HG02840 (cell line): ENCODE measurements at regions not wholly inside any gene's neighbourhood (a gene's known extent, or its start where the extent isn't known, plus 50 kb on each side); places are given as distances from the start of the nearest gene placed in this dataset.
"Not testable (repeated sequence)": the region's sequence is repeated elsewhere in the genome, so short reads cannot be mapped to it uniquely, and the experiment has no call there.

ENCODE experiments used
- ATAC-seq: cut with Tn5 transposase; IDR thresholded peaks from one replicate; pipeline ENCODE4 v1.9.1; 2021; ENCODE audit warnings: mild to moderate bottlenecking, moderate library complexity, moderate number of reproducible peaks; ENCODE audit not compliant: unreplicated experiment, low FRiP score

GRCh38 chr3:90145094-90145860 is 1037.9 kb downstream of the EPHA3 start:
- no peak for ATAC-seq

GRCh38 chr3:90180096-90180495 is 1072.7 kb downstream of the EPHA3 start:
- ATAC-seq = no peak

GRCh38 chr3:90180543-90180942 is 1073.1 kb downstream of the EPHA3 start:
- ATAC-seq = no peak

- peak; percentile 83 for ATAC-seq
Observed at GRCh38 chr3:90182291-90182976, 1075.0 kb downstream of the EPHA3 start.

- ATAC-seq = no peak
Observed at GRCh38 chr3:90184861-90185260, 1077.4 kb downstream of the EPHA3 start.

GRCh38 chr3:90197383-90197782 is 1090.0 kb downstream of the EPHA3 start:
- ATAC-seq = not testable (repeated sequence)

- not testable (repeated sequence) for ATAC-seq
Observed at GRCh38 chr3:90202931-90203330, 1095.5 kb downstream of the EPHA3 start.

GRCh38 chr3:90206482-90206881 is 1099.1 kb downstream of the EPHA3 start:
- not testable (repeated sequence) for ATAC-seq

GRCh38 chr3:90207353-90208097 is 1100.1 kb downstream of the EPHA3 start:
- ATAC-seq = not testable (repeated sequence)

GRCh38 chr3:90221900-90222299 is 1114.5 kb downstream of the EPHA3 start:
- no peak for ATAC-seq

GRCh38 chr3:90241481-90241880 is 1134.1 kb downstream of the EPHA3 start:
- ATAC-seq = no peak

GRCh38 chr3:90253131-90253530 is 1145.7 kb downstream of the EPHA3 start:
- no peak for ATAC-seq

GRCh38 chr3:90261481-90262433 is 1154.3 kb downstream of the EPHA3 start:
- no peak for ATAC-seq
